Keratinocyte (primary cell): ENCODE measurements at regions not wholly inside any gene's neighbourhood (a gene's known extent, or its start where the extent isn't known, plus 50 kb on each side); places are given as distances from the start of the nearest gene placed in this dataset.

Experiments
- DNase-seq: peaks from one replicate; pipeline ENCODE4 v3.0.0-alpha.2; 2011; ENCODE audit warnings: low read depth, missing footprints, low spot score
- FAIRE-seq: peaks from 2 replicates; lab custom pipeline; 2011; peaks lifted over from hg19 to GRCh38; lab: Jason Lieb, UNC
- H2AFZ ChIP-seq: 2 replicates; pipeline ENCODE4 v1.6.0; 2012; ENCODE audit warnings: low read length, control low read depth, inconsistent platforms; ENCODE audit not compliant: control insufficient read depth
- H3K27ac ChIP-seq: 2 replicates; pipeline ENCODE4 v1.5.1; 2011; ENCODE audit warnings: low read length; ENCODE audit not compliant: control insufficient read depth, insufficient read depth
- H3K27me3 ChIP-seq: 3 replicates; pipeline ENCODE4 v1.6.0; 2011; ENCODE audit warnings: low read length; ENCODE audit not compliant: control insufficient read depth, insufficient read depth; ENCODE audit errors: extremely low read depth
- H3K36me3 ChIP-seq, 2 experiments: 2 replicates in 1 of 2; 3 replicates in 1 of 2; pipeline ENCODE4 v1.5.1; 2011; ENCODE audit warnings: low read length in 2 of 2, mild to moderate bottlenecking in 1 of 2; ENCODE audit not compliant: control insufficient read depth in 2 of 2, insufficient read depth in 2 of 2; ENCODE audit errors: extremely low read depth in 1 of 2
- H3K4me1 ChIP-seq: 3 replicates; pipeline ENCODE4 v1.5.1; 2011; ENCODE audit warnings: low read length; ENCODE audit not compliant: control insufficient read depth, insufficient read depth; ENCODE audit errors: extremely low read depth
- H3K4me2 ChIP-seq: 3 replicates; pipeline ENCODE4 v1.6.0; 2011; ENCODE audit warnings: low read depth, low read length; ENCODE audit not compliant: control insufficient read depth, insufficient read depth; ENCODE audit errors: extremely low read depth
- H3K4me3 ChIP-seq, 3 experiments: fragments of 200-600 bp in 1 of 3; sonication (generic) in 1 of 3; 2 replicates in 2 of 3; 3 replicates in 1 of 3; pipeline ENCODE4 v1.5.1; 2011 to 2016; ENCODE audit warnings: low read length in 3 of 3, mild to moderate bottlenecking in 3 of 3, control low read depth in 2 of 3, inconsistent platforms in 1 of 3, low read depth in 1 of 3, mixed read lengths in 1 of 3, mixed run types in 1 of 3, moderate library complexity in 1 of 3; ENCODE audit not compliant: control insufficient read depth in 2 of 3, insufficient read depth in 2 of 3; ENCODE audit errors: extremely low read depth in 1 of 3
- H3K79me2 ChIP-seq: 2 replicates; pipeline ENCODE4 v1.6.0; 2012; ENCODE audit warnings: low read length; ENCODE audit not compliant: control insufficient read depth, insufficient read depth
- H3K9ac ChIP-seq: 3 replicates; pipeline ENCODE4 v1.6.0; 2011; ENCODE audit warnings: low read length; ENCODE audit not compliant: control insufficient read depth, insufficient read depth; ENCODE audit errors: extremely low read depth
- H3K9me1 ChIP-seq: 3 replicates; pipeline ENCODE4 v1.6.0; 2011; ENCODE audit warnings: low read length; ENCODE audit not compliant: control insufficient read depth, insufficient read depth; ENCODE audit errors: extremely low read depth
- H3K9me3 ChIP-seq: 2 replicates; pipeline ENCODE4 v1.5.1; 2012; ENCODE audit warnings: low read depth, low read length; ENCODE audit not compliant: control insufficient read depth
- H4K20me1 ChIP-seq: 3 replicates; pipeline ENCODE4 v1.6.0; 2011; ENCODE audit warnings: low read length; ENCODE audit not compliant: control insufficient read depth, insufficient read depth; ENCODE audit errors: extremely low read depth
- EZH2 ChIP-seq: IDR thresholded peaks from one replicate; pipeline ENCODE4 v1.6.1; 2012; ENCODE audit warnings: inconsistent platforms, mild to moderate bottlenecking, low read length, moderate library complexity
- dilution Hi-C: fragments of 300-500 bp; cut with MboI; formaldehyde crosslinking; loops from one replicate; pipeline ENCODE4 v1.7.0; 2020; ENCODE audit warnings: low sequenced_read_pairs; ENCODE audit not compliant: extremely low pct_ligation_motif_present
- TF ChIP-seq, protein P1 (sequence below), 3 experiments: IDR thresholded peaks in 1 of 3; conservative IDR thresholded peaks in 1 of 3; optimal IDR thresholded peaks in 1 of 3; 2 replicates in 2 of 3; 3 replicates in 1 of 3; pipeline versions ENCODE3 to v1.5.1; 2011; ENCODE audit warnings: low read length in 3 of 3, mild to moderate bottlenecking in 3 of 3, moderate library complexity in 2 of 3, control low read depth in 1 of 3, inconsistent platforms in 1 of 3; ENCODE audit not compliant: insufficient read depth in 2 of 3; ENCODE audit errors: extremely low read depth in 1 of 3

DNA sequence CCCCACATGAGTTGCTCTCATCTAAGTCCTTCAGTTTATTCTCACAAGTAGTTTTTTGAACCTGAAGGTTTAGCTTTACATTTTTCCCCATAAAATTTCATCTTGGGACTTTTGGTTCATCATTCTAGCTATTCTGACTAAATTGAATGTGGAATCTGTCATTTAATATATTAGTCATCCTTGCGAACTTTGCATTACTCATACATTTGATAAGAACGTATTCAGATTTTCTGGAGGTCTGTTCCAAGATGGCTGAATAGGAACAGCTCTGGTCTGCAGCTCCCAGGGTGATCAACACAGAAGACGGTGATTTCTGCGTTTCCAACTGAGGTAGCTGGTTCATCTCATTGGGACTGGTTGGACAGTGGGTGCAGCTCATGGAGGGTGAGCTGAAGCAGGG lies 59.8 kb upstream of the CSF1 start:
- no peak overlapping the region for H3K4me3 ChIP-seq
- no peaks in the 10 kb centered on the region for H3K9me3 ChIP-seq
- FAIRE-seq (no peak), DNase-seq (no peak)
- no peaks in the 10 kb centered on the region for H3K27me3 ChIP-seq
- dilution Hi-C loops: no loop called here
- no peak overlapping the region for H2AFZ ChIP-seq
- H3K27ac ChIP-seq: no peak overlapping the region
- H3K79me2 ChIP-seq: no peaks in the 10 kb centered on the region
- no peak overlapping the region for H3K4me2 ChIP-seq
- TF ChIP-seq, protein P1, sequence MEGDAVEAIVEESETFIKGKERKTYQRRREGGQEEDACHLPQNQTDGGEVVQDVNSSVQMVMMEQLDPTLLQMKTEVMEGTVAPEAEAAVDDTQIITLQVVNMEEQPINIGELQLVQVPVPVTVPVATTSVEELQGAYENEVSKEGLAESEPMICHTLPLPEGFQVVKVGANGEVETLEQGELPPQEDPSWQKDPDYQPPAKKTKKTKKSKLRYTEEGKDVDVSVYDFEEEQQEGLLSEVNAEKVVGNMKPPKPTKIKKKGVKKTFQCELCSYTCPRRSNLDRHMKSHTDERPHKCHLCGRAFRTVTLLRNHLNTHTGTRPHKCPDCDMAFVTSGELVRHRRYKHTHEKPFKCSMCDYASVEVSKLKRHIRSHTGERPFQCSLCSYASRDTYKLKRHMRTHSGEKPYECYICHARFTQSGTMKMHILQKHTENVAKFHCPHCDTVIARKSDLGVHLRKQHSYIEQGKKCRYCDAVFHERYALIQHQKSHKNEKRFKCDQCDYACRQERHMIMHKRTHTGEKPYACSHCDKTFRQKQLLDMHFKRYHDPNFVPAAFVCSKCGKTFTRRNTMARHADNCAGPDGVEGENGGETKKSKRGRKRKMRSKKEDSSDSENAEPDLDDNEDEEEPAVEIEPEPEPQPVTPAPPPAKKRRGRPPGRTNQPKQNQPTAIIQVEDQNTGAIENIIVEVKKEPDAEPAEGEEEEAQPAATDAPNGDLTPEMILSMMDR (optimal IDR thresholded peaks at IDR 0.05 in 1 of 3, IDR thresholded peaks at IDR 0.05 in 1 of 3, conservative IDR thresholded peaks at IDR 0.05 in 1 of 3; ENCODE audit: extremely low read depth in 1 of 3, insufficient read depth in 2 of 3, low read length in 3 of 3): no peak
- TF ChIP-seq EZH2: no peak
- H3K9me1 ChIP-seq: no peaks in the 10 kb centered on the region
- H3K36me3 ChIP-seq: no peaks in the 10 kb centered on the region
- H4K20me1 ChIP-seq: no peaks in the 10 kb centered on the region
- H3K4me1 ChIP-seq: peaks cover 16% of the 10 kb centered on the region
- no peak overlapping the region for H3K9ac ChIP-seq

DNA sequence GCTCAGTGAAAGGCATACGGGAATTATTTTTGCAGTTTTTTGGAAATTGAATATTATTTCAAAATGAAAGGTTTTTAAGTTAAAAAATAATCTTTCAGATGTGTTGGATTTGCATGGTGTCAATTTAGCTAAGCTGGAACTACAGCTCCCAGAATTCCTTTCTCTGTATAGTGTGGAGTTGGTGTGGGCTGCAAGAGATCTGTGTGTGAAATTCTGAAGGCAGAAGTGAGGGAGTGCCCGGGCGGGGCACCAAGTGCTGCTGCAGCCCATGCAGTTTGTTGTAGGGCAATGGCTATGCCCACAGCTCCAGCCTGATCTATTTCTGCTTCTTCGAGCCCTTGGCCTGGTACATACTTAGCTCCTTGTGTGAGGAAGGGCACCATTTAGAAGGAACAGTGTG lies 60.5 kb upstream of the CSF1 start:
- H3K4me1 ChIP-seq: peaks cover 16% of the 10 kb centered on the region
- no peaks in the 10 kb centered on the region for H3K36me3 ChIP-seq
- dilution Hi-C loops: no loop called here
- H3K4me2 ChIP-seq: no peak overlapping the region
- H3K4me3 ChIP-seq: no peak overlapping the region
- FAIRE-seq (no peak), DNase-seq (no peak)
- no peaks in the 10 kb centered on the region for H3K27me3 ChIP-seq
- H2AFZ ChIP-seq: no peak overlapping the region
- TF ChIP-seq EZH2: no peak
- TF ChIP-seq, protein P1 (optimal IDR thresholded peaks at IDR 0.05 in 1 of 3, IDR thresholded peaks at IDR 0.05 in 1 of 3, conservative IDR thresholded peaks at IDR 0.05 in 1 of 3; ENCODE audit: extremely low read depth in 1 of 3, insufficient read depth in 2 of 3, low read length in 3 of 3): no peak
- H3K9ac ChIP-seq: no peak overlapping the region
- no peaks in the 10 kb centered on the region for H3K9me1 ChIP-seq
- H4K20me1 ChIP-seq: no peaks in the 10 kb centered on the region
- no peak overlapping the region for H3K27ac ChIP-seq
- no peaks in the 10 kb centered on the region for H3K79me2 ChIP-seq
- H3K9me3 ChIP-seq: no peaks in the 10 kb centered on the region
